ENCODE measurements at regions not wholly inside any gene's neighbourhood (a gene's known extent, or its start where the extent isn't known, plus 50 kb on each side); places are given as distances from the start of the nearest gene placed in this dataset.

GRCh38 chr7:121459148-121459547 is 63.0 kb upstream of the FAM3C start:
- TF ChIP-seq POLR2AphosphoS5 (IDR thresholded peaks at IDR 0.05) (no peak), POLR2A (IDR thresholded peaks at IDR 0.05) (no peak)
- TF ChIP-seq, protein P1, sequence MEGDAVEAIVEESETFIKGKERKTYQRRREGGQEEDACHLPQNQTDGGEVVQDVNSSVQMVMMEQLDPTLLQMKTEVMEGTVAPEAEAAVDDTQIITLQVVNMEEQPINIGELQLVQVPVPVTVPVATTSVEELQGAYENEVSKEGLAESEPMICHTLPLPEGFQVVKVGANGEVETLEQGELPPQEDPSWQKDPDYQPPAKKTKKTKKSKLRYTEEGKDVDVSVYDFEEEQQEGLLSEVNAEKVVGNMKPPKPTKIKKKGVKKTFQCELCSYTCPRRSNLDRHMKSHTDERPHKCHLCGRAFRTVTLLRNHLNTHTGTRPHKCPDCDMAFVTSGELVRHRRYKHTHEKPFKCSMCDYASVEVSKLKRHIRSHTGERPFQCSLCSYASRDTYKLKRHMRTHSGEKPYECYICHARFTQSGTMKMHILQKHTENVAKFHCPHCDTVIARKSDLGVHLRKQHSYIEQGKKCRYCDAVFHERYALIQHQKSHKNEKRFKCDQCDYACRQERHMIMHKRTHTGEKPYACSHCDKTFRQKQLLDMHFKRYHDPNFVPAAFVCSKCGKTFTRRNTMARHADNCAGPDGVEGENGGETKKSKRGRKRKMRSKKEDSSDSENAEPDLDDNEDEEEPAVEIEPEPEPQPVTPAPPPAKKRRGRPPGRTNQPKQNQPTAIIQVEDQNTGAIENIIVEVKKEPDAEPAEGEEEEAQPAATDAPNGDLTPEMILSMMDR (IDR thresholded peaks at IDR 0.05) = no peak

All from breast epithelium (tissue), 3 donors.